OCI-LY7 (cell line): ENCODE measurements at regions not wholly inside any gene's neighbourhood (a gene's known extent, or its start where the extent isn't known, plus 50 kb on each side); places are given as distances from the start of the nearest gene placed in this dataset.

Source experiments
- BruUV-seq: library from RNA; stranded (reverse); fragments of 400-500 nt; replicated peaks from 2 replicates; lab custom pipeline; 2021; lab: Mats Ljungman, UMichigan
- CTCF ChIA-PET: fragments of 300-600 bp; sonication (Branson Sonifier 250); formaldehyde crosslinking; loops from one replicate; lab custom pipeline; 2022; ENCODE audit warnings: antibody characterized with exemption; ENCODE audit not compliant: unreplicated experiment; lab: Charles Lee
- POLR2A ChIA-PET: fragments of 300-600 bp; sonication (Branson Sonifier 250); formaldehyde crosslinking; loops from one replicate; lab custom pipeline; 2022; ENCODE audit warnings: antibody characterized with exemption; lab: Charles Lee
- DNase-seq: peaks from one replicate; pipeline ENCODE4 v3.0.0-alpha.2; 2015; ENCODE audit warnings: low spot score
- H2AFZ ChIP-seq: fragments of 200-600 bp; sonication (generic), shearing (Covaris generic); 2 replicates; pipeline ENCODE4 v1.6.1; 2014; ENCODE audit warnings: mild to moderate bottlenecking, antibody characterized with exemption, low read length, moderate library complexity
- H3K27ac ChIP-seq: fragments of 200-600 bp; sonication (generic); 2 replicates; pipeline ENCODE4 v1.5.1; 2014; ENCODE audit warnings: mixed run types, low read depth, mild to moderate bottlenecking, moderate library complexity, low read length, inconsistent platforms; ENCODE audit not compliant: poor library complexity, severe bottlenecking
- H3K36me3 ChIP-seq: fragments of 200-600 bp; sonication (generic); 2 replicates; pipeline ENCODE4 v1.6.1; 2014; ENCODE audit warnings: mild to moderate bottlenecking, antibody characterized with exemption, low read length, moderate library complexity, mixed read lengths; ENCODE audit not compliant: insufficient read depth
- H3K4me1 ChIP-seq: fragments of 200-600 bp; sonication (generic); 2 replicates; pipeline ENCODE4 v1.5.1; 2014; ENCODE audit warnings: mild to moderate bottlenecking, low read length; ENCODE audit not compliant: insufficient read depth, poor library complexity, severe bottlenecking
- H3K4me2 ChIP-seq: fragments of 200-600 bp; sonication (generic); 2 replicates; pipeline ENCODE4 v1.6.1; 2014; ENCODE audit warnings: mild to moderate bottlenecking, low read length
- H3K4me3 ChIP-seq: fragments of 200-600 bp; sonication (generic); 2 replicates; pipeline ENCODE4 v1.5.1; 2014; ENCODE audit warnings: mild to moderate bottlenecking, low read depth, low read length; ENCODE audit not compliant: poor library complexity, severe bottlenecking
- H3K79me2 ChIP-seq: fragments of 200-600 bp; sonication (generic); 2 replicates; pipeline ENCODE4 v1.6.1; 2016; ENCODE audit warnings: low read depth, mild to moderate bottlenecking, low read length, moderate library complexity, mixed read lengths; ENCODE audit not compliant: insufficient read depth
- H3K9me2 ChIP-seq: fragments of 200-600 bp; sonication (generic); 2 replicates; pipeline ENCODE4 v1.6.1; 2016; ENCODE audit warnings: mild to moderate bottlenecking, low read length, mixed read lengths; ENCODE audit not compliant: insufficient read depth
- H3K9me3 ChIP-seq: fragments of 200-600 bp; sonication (generic); 2 replicates; pipeline ENCODE4 v1.6.1; 2014; ENCODE audit warnings: mild to moderate bottlenecking, mixed run types, low read length, mixed read lengths
- H4K20me1 ChIP-seq: fragments of 200-600 bp; sonication (generic); 2 replicates; pipeline ENCODE4 v1.6.1; 2014; ENCODE audit warnings: mild to moderate bottlenecking, antibody characterized with exemption, low read length, moderate library complexity, mixed read lengths; ENCODE audit not compliant: insufficient read depth
- EZH2phosphoT487 ChIP-seq: fragments of 200-600 bp; sonication (generic); IDR thresholded peaks from 2 replicates; pipeline ENCODE4 v1.6.1; 2018; ENCODE audit warnings: low read depth, borderline replicate concordance, mild to moderate bottlenecking, mixed run types, antibody characterized with exemption, low read length, moderate library complexity, mixed read lengths
- intact Hi-C: fragments of 100-400 bp; cut with micrococcal nuclease; formaldehyde crosslinking; loops from one replicate; pipeline ENCODE4 v1.10.0; 2022; ENCODE audit not compliant: unreplicated experiment
- TF ChIP-seq, protein P1 (sequence below): fragments of 200-600 bp; sonication (generic); conservative IDR thresholded peaks from 2 replicates; pipeline ENCODE4 v1.5.1; 2014; ENCODE audit warnings: mild to moderate bottlenecking, antibody characterized with exemption, low read length, moderate library complexity, mixed read lengths

DNA sequence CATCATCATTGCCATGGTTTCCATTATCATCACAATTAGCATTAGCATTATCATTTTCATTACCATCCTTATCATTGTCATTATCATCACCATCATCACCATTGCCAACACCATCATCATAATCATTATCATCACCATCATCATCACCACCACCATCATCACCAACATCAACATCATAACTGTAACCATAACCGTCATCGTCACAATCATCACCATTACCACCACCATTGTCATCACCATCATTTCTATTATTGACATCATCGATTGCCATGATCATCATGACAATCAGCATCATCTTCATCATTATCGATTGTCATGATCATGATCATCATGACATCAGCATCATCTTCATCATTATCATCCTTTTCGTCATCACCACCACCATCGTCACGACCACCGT lies 88.9 kb upstream of the MSX1 start:
- H3K27ac ChIP-seq: no peak overlapping the region
- H3K36me3 ChIP-seq: no peaks in the 10 kb centered on the region
- no TSS peak for BruUV-seq
- ChIA-PET POLR2A (no interaction called here), CTCF (no interaction called here)
- H3K79me2 ChIP-seq: no peaks in the 10 kb centered on the region
- H3K4me3 ChIP-seq: no peak overlapping the region
- DNase-seq: no peak
- H3K9me3 ChIP-seq: no peaks in the 10 kb centered on the region
- H4K20me1 ChIP-seq: no peaks in the 10 kb centered on the region
- intact Hi-C loops: no loop called here
- no peaks in the 10 kb centered on the region for H3K4me1 ChIP-seq
- H3K9me2 ChIP-seq: no peaks in the 10 kb centered on the region
- no peak overlapping the region for H3K4me2 ChIP-seq
- H2AFZ ChIP-seq: no peak overlapping the region
- no peak for TF ChIP-seq EZH2phosphoT487
- TF ChIP-seq, protein P1, sequence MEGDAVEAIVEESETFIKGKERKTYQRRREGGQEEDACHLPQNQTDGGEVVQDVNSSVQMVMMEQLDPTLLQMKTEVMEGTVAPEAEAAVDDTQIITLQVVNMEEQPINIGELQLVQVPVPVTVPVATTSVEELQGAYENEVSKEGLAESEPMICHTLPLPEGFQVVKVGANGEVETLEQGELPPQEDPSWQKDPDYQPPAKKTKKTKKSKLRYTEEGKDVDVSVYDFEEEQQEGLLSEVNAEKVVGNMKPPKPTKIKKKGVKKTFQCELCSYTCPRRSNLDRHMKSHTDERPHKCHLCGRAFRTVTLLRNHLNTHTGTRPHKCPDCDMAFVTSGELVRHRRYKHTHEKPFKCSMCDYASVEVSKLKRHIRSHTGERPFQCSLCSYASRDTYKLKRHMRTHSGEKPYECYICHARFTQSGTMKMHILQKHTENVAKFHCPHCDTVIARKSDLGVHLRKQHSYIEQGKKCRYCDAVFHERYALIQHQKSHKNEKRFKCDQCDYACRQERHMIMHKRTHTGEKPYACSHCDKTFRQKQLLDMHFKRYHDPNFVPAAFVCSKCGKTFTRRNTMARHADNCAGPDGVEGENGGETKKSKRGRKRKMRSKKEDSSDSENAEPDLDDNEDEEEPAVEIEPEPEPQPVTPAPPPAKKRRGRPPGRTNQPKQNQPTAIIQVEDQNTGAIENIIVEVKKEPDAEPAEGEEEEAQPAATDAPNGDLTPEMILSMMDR: no peak

- Histone ChIP-seq H3K4me1 (no peaks in the 10 kb centered on the region), H3K9me3 (no peaks in the 10 kb centered on the region), H3K36me3 (no peaks in the 10 kb centered on the region), H3K79me2 (no peaks in the 10 kb centered on the region), H3K9me2 (no peaks in the 10 kb centered on the region), H3K4me3 (no peak overlapping the region), H3K27ac (no peak overlapping the region), H3K4me2 (no peak overlapping the region), H4K20me1 (no peaks in the 10 kb centered on the region), H2AFZ (no peak overlapping the region)
- BruUV-seq: no TSS peak
- TF ChIP-seq, protein P1: no peak
- no peak for TF ChIP-seq EZH2phosphoT487
- no peak for DNase-seq
- ChIA-PET CTCF (no interaction called here), POLR2A (interaction anchor here (0.7 kb wide), 1 partner anchor 15 kb away, joined by 3 read pairs; no protein-coding TSS in a partner anchor)
- intact Hi-C loops: loop anchor here (10.0 kb wide), 1 partner anchor 282 kb away; no protein-coding TSS in a partner anchor
Measured at GRCh38 chr4:4766564-4766963, 92.9 kb upstream of the MSX1 start.

- CTCF ChIA-PET: no interaction called here
- TF ChIP-seq, protein P1: no peak
- no peak for TF ChIP-seq EZH2phosphoT487
Measured at GRCh38 chr4:4765811-4766210, 93.7 kb upstream of the MSX1 start.

More at GRCh38 chr4:4765811-4766210, 93.7 kb upstream of the MSX1 start:
- Histone ChIP-seq H3K9me3 (no peaks in the 10 kb centered on the region), H3K4me3 (no peak overlapping the region), H3K4me1 (no peaks in the 10 kb centered on the region), H3K79me2 (no peaks in the 10 kb centered on the region), H2AFZ (no peak overlapping the region), H3K36me3 (no peaks in the 10 kb centered on the region), H3K4me2 (no peak overlapping the region), H3K27ac (no peak overlapping the region), H4K20me1 (no peaks in the 10 kb centered on the region), H3K9me2 (no peaks in the 10 kb centered on the region)
- DNase-seq: no peak
- intact Hi-C loops: loop anchor here (10.0 kb wide), 1 partner anchor 281 kb away; no protein-coding TSS in a partner anchor
- POLR2A ChIA-PET: interaction anchor here (0.6 kb wide), 1 partner anchor 415 kb away, joined by 3 read pairs; no protein-coding TSS in a partner anchor
- BruUV-seq: no TSS peak
